NCI-H2081 treated with DMSO at 0.1 percent for 48 hours (cell line): ENCODE measurements at regions not wholly inside any gene's neighbourhood (a gene's known extent, or its start where the extent isn't known, plus 50 kb on each side); places are given as distances from the start of the nearest gene placed in this dataset.
A peak's percentile ranks its signal among the peaks of the same experiment; 100 is the strongest.
"Not testable (repeated sequence)": the region's sequence is repeated elsewhere in the genome, so short reads cannot be mapped to it uniquely, and the experiment has no call there.

Source experiments
- DNase-seq: peaks from one replicate; lab custom pipeline; 2025; lab: John Stamatoyannopoulos, UW

GRCh38 chr6:113194090-113194489 is 663.1 kb upstream of the MARCKS start:
- no peak for DNase-seq

- no peak for DNase-seq
Measured at GRCh38 chr6:113202852-113203714, 654.1 kb upstream of the MARCKS start.

- DNase-seq: no peak
Measured at GRCh38 chr6:113203715-113204110, 653.4 kb upstream of the MARCKS start.

GRCh38 chr6:113205553-113205952 is 651.6 kb upstream of the MARCKS start:
- DNase-seq: no peak

- DNase-seq: no peak
Measured at GRCh38 chr6:113208726-113209125, 648.4 kb upstream of the MARCKS start.

- DNase-seq: no peak
Measured at GRCh38 chr6:113209315-113209714, 647.8 kb upstream of the MARCKS start.

- no peak for DNase-seq
Measured at GRCh38 chr6:113211170-113211569, 646.0 kb upstream of the MARCKS start.

GRCh38 chr6:113219783-113220182 is 637.4 kb upstream of the MARCKS start:
- no peak for DNase-seq

- no peak for DNase-seq
Measured at GRCh38 chr6:113220832-113221231, 636.3 kb upstream of the MARCKS start.

- no peak for DNase-seq
Measured at GRCh38 chr6:113221850-113222249, 635.3 kb upstream of the MARCKS start.

GRCh38 chr6:113246186-113246585 is 611.0 kb upstream of the MARCKS start:
- DNase-seq: no peak

- DNase-seq: no peak
Measured at GRCh38 chr6:113248532-113248931, 608.6 kb upstream of the MARCKS start.

- not testable (repeated sequence) for DNase-seq
Measured at GRCh38 chr6:113254194-113254593, 603.0 kb upstream of the MARCKS start.

- DNase-seq: no peak
Measured at GRCh38 chr6:113258771-113259170, 598.4 kb upstream of the MARCKS start.

GRCh38 chr6:113271437-113271836 is 585.7 kb upstream of the MARCKS start:
- DNase-seq: no peak

GRCh38 chr6:113276601-113277000 is 580.5 kb upstream of the MARCKS start:
- DNase-seq: no peak

- DNase-seq: no peak
Measured at GRCh38 chr6:113277111-113277510, 580.0 kb upstream of the MARCKS start.

GRCh38 chr6:113281014-113281413 is 576.1 kb upstream of the MARCKS start:
- DNase-seq: no peak

GRCh38 chr6:113281431-113281830 is 575.7 kb upstream of the MARCKS start:
- DNase-seq: no peak

GRCh38 chr6:113287396-113287795 is 569.7 kb upstream of the MARCKS start:
- no peak for DNase-seq

- no peak for DNase-seq
Measured at GRCh38 chr6:113288409-113288808, 568.7 kb upstream of the MARCKS start.

- peak; percentile 55 for DNase-seq
Measured at GRCh38 chr6:113289166-113289565, 568.0 kb upstream of the MARCKS start.

- no peak for DNase-seq
Measured at GRCh38 chr6:113290684-113291083, 566.5 kb upstream of the MARCKS start.
